Cardiac septum (tissue), 1 donor: ENCODE measurements at regions not wholly inside any gene's neighbourhood (a gene's known extent, or its start where the extent isn't known, plus 50 kb on each side); places are given as distances from the start of the nearest gene placed in this dataset.
"Not testable (repeated sequence)": the region's sequence is repeated elsewhere in the genome, so short reads cannot be mapped to it uniquely, and the experiment has no call there.

Source experiments
- DNase-seq: peaks from one replicate; pipeline ENCODE4 v3.0.0-alpha.2; 2020; ENCODE audit warnings: low spot score
- intact Hi-C: fragments of 100-400 bp; cut with DNase I; formaldehyde crosslinking; loops from one replicate; pipeline ENCODE4 v1.14.0; 2022
- donor health status: DM: no; HTN: no; CAD: no.

GRCh38 chr11:28826807-28827206 is 718.6 kb downstream of the METTL15 start:
- DNase-seq: no peak

GRCh38 chr11:28822576-28822975 is 714.4 kb downstream of the METTL15 start:
- intact Hi-C loops: no loop called here
- no peak for DNase-seq

More at GRCh38 chr11:28826807-28827206, 718.6 kb downstream of the METTL15 start:
- intact Hi-C loops: no loop called here

GRCh38 chr11:28820296-28820989 is 712.3 kb downstream of the METTL15 start:
- intact Hi-C loops: no loop called here
- DNase-seq: no peak

GRCh38 chr11:28819741-28820140 is 711.6 kb downstream of the METTL15 start:
- intact Hi-C loops: no loop called here
- no peak for DNase-seq

GRCh38 chr11:28815110-28815509 is 706.9 kb downstream of the METTL15 start:
- intact Hi-C loops: no loop called here
- DNase-seq: no peak

GRCh38 chr11:28808771-28809170 is 700.6 kb downstream of the METTL15 start:
- intact Hi-C loops: no loop called here
- DNase-seq: no peak

GRCh38 chr11:28799316-28799715 is 691.1 kb downstream of the METTL15 start:
- intact Hi-C loops: no loop called here
- no peak for DNase-seq

GRCh38 chr11:28798286-28798685 is 690.1 kb downstream of the METTL15 start:
- intact Hi-C loops: no loop called here
- DNase-seq: no peak

GRCh38 chr11:28797536-28797935 is 689.3 kb downstream of the METTL15 start:
- no peak for DNase-seq
- intact Hi-C loops: no loop called here

GRCh38 chr11:28794405-28794804 is 686.2 kb downstream of the METTL15 start:
- intact Hi-C loops: no loop called here
- DNase-seq: no peak

GRCh38 chr11:28793282-28793738 is 685.1 kb downstream of the METTL15 start:
- DNase-seq: no peak
- intact Hi-C loops: no loop called here

GRCh38 chr11:28792856-28793255 is 684.7 kb downstream of the METTL15 start:
- no peak for DNase-seq
- intact Hi-C loops: no loop called here

GRCh38 chr11:28787897-28788296 is 679.7 kb downstream of the METTL15 start:
- intact Hi-C loops, DNase-seq: not testable (repeated sequence)

GRCh38 chr11:28777126-28777525 is 668.9 kb downstream of the METTL15 start:
- DNase-seq: no peak
- intact Hi-C loops: no loop called here

- DNase-seq: no peak
- intact Hi-C loops: no loop called here
Measured at GRCh38 chr11:28773606-28774005, 665.4 kb downstream of the METTL15 start.

GRCh38 chr11:28770806-28771205 is 662.6 kb downstream of the METTL15 start:
- no peak for DNase-seq
- intact Hi-C loops: no loop called here

GRCh38 chr11:28767574-28767973 is 659.4 kb downstream of the METTL15 start:
- intact Hi-C loops: no loop called here
- DNase-seq: no peak

GRCh38 chr11:28763876-28764275 is 655.7 kb downstream of the METTL15 start:
- intact Hi-C loops: no loop called here
- no peak for DNase-seq

- DNase-seq: no peak
- intact Hi-C loops: no loop called here
Measured at GRCh38 chr11:28763151-28763550, 655.0 kb downstream of the METTL15 start.

GRCh38 chr11:28760676-28761390 is 652.6 kb downstream of the METTL15 start:
- no peak for DNase-seq
- intact Hi-C loops: no loop called here

GRCh38 chr11:28759311-28759710 is 651.1 kb downstream of the METTL15 start:
- intact Hi-C loops: no loop called here
- no peak for DNase-seq
